H1 (cell line): ENCODE measurements at regions not wholly inside any gene's neighbourhood (a gene's known extent, or its start where the extent isn't known, plus 50 kb on each side); places are given as distances from the start of the nearest gene placed in this dataset.

ENCODE experiments used
- CBX5 ChIP-seq: fragments of 300-800, 300-1000 bp; sonication (generic); IDR thresholded peaks from 2 replicates; pipeline ENCODE4 v1.7.1; 2016; ENCODE audit warnings: antibody characterized with exemption, low read length, low read depth
- CHD7 ChIP-seq: fragments of 300-600 bp; sonication (generic); IDR thresholded peaks from 2 replicates; pipeline ENCODE4 v1.7.1; 2012; ENCODE audit warnings: low read length, moderate library complexity, mild to moderate bottlenecking, inconsistent platforms; ENCODE audit not compliant: insufficient replicate concordance
- CTBP2 ChIP-seq: IDR thresholded peaks from 2 replicates; pipeline ENCODE4 v1.7.0; 2011; ENCODE audit warnings: borderline replicate concordance, mild to moderate bottlenecking, moderate library complexity, mixed read lengths, low read length; ENCODE audit not compliant: insufficient read depth, insufficient read length
- E2F6 ChIP-seq: IDR thresholded peaks from 2 replicates; pipeline ENCODE4 v1.6.1; 2012; ENCODE audit warnings: inconsistent platforms
- RBBP5 ChIP-seq: IDR thresholded peaks from 2 replicates; pipeline ENCODE4 v1.7.1; 2012; ENCODE audit warnings: low read depth, mild to moderate bottlenecking, inconsistent platforms, low read length, moderate library complexity, borderline replicate concordance
- SUZ12 ChIP-seq: fragments of 200-600 bp; sonication (generic); IDR thresholded peaks from 2 replicates; pipeline ENCODE4 v1.6.1; 2012; ENCODE audit warnings: mild to moderate bottlenecking, inconsistent platforms, low read length, moderate library complexity, mixed read lengths
- TAF7 ChIP-seq: optimal IDR thresholded peaks from 2 replicates; pipeline ENCODE3; 2011; ENCODE audit warnings: low read depth, mild to moderate bottlenecking, inconsistent platforms, low read length, moderate library complexity, borderline replicate concordance
- TEAD4 ChIP-seq: IDR thresholded peaks from 2 replicates; pipeline ENCODE4 v1.6.1; 2012; ENCODE audit warnings: low read depth, low read length, inconsistent platforms, mixed read lengths

- peak; percentile 74 for TF ChIP-seq CHD7
- no peak for TF ChIP-seq SUZ12
- TF ChIP-seq CTBP2, result no peak
- no peak for TF ChIP-seq TAF7
- TF ChIP-seq TEAD4, result peak; percentile 70
- no peak for TF ChIP-seq CBX5
- no peak for TF ChIP-seq RBBP5
- no peak for TF ChIP-seq E2F6
Measured at GRCh38 chr5:14035859-14036503, 91.5 kb upstream of the DNAH5 start (continued).
